ENCODE measurements at regions not wholly inside any gene's neighbourhood (a gene's known extent, or its start where the extent isn't known, plus 50 kb on each side); places are given as distances from the start of the nearest gene placed in this dataset.

- DNase-seq (ENCODE audit: low read depth in 1 of 2, low spot score in 1 of 2) = no peak
- H3K27ac ChIP-seq (replicated peaks) = no peak overlapping the region
- H3K27me3 ChIP-seq (ENCODE audit: insufficient read depth, poor library complexity, severe bottlenecking) = no peaks in the 10 kb centered on the region
- TF ChIP-seq CTCF (IDR thresholded peaks at IDR 0.05; ENCODE audit: insufficient read depth, low read length) (no peak), REST (IDR thresholded peaks at IDR 0.05; ENCODE audit: insufficient replicate concordance, low read depth) (no peak), GABPA (IDR thresholded peaks at IDR 0.05; ENCODE audit: low read depth) (no peak), POLR2AphosphoS5 (IDR thresholded peaks at IDR 0.05; ENCODE audit: low read depth) (no peak), SPI1 (IDR thresholded peaks at IDR 0.05; ENCODE audit: borderline replicate concordance, low read depth) (no peak)
- H3K4me3 ChIP-seq (replicated peaks; ENCODE audit: insufficient read depth, low read length) = no peak overlapping the region
These were observed 236.7 kb downstream of the PAX1 start for GRCh38 chr20:21941941-21942805.

GRCh38 chr20:21936720-21937380 lies 231.4 kb downstream of the PAX1 start:
- Histone ChIP-seq H3K27ac (replicated peaks) (no peak overlapping the region), H3K4me3 (replicated peaks; ENCODE audit: insufficient read depth, low read length) (no peak overlapping the region), H3K27me3 (ENCODE audit: insufficient read depth, poor library complexity, severe bottlenecking) (no peaks in the 10 kb centered on the region)
- TF ChIP-seq GABPA (IDR thresholded peaks at IDR 0.05; ENCODE audit: low read depth) (no peak), CTCF (IDR thresholded peaks at IDR 0.05; ENCODE audit: insufficient read depth, low read length) (no peak), REST (IDR thresholded peaks at IDR 0.05; ENCODE audit: insufficient replicate concordance, low read depth) (no peak), POLR2AphosphoS5 (IDR thresholded peaks at IDR 0.05; ENCODE audit: low read depth) (no peak), SPI1 (IDR thresholded peaks at IDR 0.05; ENCODE audit: borderline replicate concordance, low read depth) (no peak)
- no peak for DNase-seq (ENCODE audit: low read depth in 1 of 2, low spot score in 1 of 2)

- Histone ChIP-seq H3K27ac (replicated peaks) (no peak overlapping the region), H3K27me3 (ENCODE audit: insufficient read depth, poor library complexity, severe bottlenecking) (no peaks in the 10 kb centered on the region), H3K4me3 (replicated peaks; ENCODE audit: insufficient read depth, low read length) (no peak overlapping the region)
- DNase-seq (ENCODE audit: low read depth in 1 of 2, low spot score in 1 of 2) = no peak
- TF ChIP-seq POLR2AphosphoS5 (IDR thresholded peaks at IDR 0.05; ENCODE audit: low read depth) (no peak), CTCF (IDR thresholded peaks at IDR 0.05; ENCODE audit: insufficient read depth, low read length) (no peak), REST (IDR thresholded peaks at IDR 0.05; ENCODE audit: insufficient replicate concordance, low read depth) (no peak), GABPA (IDR thresholded peaks at IDR 0.05; ENCODE audit: low read depth) (no peak), SPI1 (IDR thresholded peaks at IDR 0.05; ENCODE audit: borderline replicate concordance, low read depth) (no peak)
These were observed 230.8 kb downstream of the PAX1 start for GRCh38 chr20:21936261-21936660.

All from HL-60 (cell line).